NAMALWA (cell line): ENCODE measurements at regions not wholly inside any gene's neighbourhood (a gene's known extent, or its start where the extent isn't known, plus 50 kb on each side); places are given as distances from the start of the nearest gene placed in this dataset.
A peak's percentile ranks its signal among the peaks of the same experiment; 100 is the strongest.
"Not testable (repeated sequence)": the region's sequence is repeated elsewhere in the genome, so short reads cannot be mapped to it uniquely, and the experiment has no call there.

Experiments used
- DNase-seq: peaks from one replicate; pipeline ENCODE4 v3.0.0-alpha.2; 2015; ENCODE audit warnings: low spot score

DNA sequence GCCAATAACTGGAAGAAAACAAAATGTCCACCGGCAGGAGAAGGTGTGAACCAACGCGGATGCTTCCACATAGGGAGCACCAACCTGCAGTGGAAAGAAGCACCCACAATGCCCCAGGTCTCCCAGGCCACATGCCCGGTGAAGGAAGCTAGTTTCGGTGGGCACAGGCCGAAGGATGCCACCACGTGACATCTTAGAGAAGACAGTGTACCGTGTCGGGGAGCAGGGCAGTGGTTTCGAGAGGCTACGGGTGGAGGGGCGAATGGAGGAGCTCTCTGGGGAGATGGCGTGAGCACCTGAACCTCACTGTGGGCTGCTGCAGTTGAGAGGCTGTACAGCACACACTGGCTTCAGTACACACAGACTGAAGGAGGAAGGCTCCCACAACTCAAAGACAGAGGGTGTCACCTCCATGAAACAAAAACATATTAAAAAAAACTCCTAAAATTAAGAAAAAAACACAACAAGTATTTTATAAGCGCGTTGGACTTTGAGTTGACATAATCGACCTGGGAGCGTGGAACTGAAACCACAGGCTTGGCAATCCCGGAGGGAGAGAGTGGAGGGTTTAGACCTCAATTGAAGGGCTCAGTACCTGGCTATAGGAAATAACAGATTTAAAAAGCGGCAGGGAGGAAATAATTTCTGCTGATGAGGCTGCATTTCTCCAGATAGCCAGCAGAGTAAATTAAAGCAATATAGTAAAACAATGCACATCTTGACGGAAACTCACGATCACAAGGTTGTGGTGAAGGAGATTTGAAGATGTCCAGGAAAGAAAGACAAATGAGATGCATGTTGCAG, 160.1 kb downstream of the RTP5 start:
- DNase-seq, result peak; percentile 20

DNA sequence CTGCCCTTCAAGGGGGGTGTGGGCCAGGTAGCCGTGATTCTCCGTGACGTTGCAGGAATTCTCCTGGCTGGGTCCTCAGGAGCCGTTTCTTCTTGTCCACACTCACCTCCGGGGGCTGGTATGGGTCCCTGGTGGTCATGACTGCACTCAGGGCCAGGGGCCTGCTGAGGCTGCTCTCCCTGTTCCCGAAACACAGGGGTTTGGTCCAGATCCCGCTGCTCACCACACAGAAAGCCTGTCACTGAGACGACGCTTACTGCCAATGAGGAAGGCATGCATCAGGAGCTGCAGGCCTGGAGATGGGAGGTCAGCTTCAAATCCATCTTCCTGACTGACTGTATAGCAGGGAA, 160.7 kb downstream of the RTP5 start:
- no peak for DNase-seq

DNA sequence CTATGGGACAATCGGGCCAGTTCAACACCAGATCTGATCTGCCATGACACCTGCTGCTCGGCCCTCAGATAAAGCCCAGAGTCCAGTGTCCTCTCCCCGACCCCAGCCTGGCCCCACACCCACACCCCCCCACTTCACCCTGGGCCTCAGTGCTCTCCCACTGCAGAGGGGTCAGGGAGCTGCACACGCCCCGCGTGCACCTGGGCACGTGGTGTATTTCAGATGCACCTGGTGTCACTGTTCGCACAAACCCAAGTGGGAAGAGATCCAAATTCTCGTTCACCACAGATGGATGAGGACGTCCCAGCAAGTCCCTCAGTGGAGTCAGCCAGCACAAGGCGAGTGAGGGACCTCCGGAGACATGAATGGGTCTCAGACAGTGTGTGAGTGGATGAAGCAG, 161.3 kb downstream of the RTP5 start:
- DNase-seq, result no peak

DNA sequence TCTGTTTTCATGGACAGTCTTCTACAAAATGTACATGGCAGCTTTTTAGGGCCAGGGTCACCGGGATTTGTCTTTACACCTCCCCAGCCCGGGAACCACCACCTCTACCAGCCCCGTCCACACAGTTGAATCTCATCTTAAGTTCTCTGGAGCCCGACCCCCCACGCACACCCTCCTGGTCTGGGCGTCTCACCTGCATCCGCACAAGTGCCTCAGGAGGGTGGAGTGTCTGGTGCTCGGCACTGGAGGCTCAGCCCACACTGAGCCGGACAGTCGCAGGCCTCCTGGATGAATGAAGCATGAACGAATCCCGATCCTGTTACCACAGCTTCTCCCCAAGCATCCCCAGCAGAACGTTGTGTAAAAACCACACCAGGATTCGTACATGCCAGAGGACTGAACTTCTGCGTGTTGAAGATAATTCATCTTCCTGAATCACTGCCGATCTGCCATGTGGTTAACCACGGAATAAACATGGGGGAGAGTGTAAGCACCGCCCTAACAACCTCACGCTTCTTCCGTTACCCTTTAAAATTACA, 162.0 kb downstream of the RTP5 start:
- no peak for DNase-seq

DNA sequence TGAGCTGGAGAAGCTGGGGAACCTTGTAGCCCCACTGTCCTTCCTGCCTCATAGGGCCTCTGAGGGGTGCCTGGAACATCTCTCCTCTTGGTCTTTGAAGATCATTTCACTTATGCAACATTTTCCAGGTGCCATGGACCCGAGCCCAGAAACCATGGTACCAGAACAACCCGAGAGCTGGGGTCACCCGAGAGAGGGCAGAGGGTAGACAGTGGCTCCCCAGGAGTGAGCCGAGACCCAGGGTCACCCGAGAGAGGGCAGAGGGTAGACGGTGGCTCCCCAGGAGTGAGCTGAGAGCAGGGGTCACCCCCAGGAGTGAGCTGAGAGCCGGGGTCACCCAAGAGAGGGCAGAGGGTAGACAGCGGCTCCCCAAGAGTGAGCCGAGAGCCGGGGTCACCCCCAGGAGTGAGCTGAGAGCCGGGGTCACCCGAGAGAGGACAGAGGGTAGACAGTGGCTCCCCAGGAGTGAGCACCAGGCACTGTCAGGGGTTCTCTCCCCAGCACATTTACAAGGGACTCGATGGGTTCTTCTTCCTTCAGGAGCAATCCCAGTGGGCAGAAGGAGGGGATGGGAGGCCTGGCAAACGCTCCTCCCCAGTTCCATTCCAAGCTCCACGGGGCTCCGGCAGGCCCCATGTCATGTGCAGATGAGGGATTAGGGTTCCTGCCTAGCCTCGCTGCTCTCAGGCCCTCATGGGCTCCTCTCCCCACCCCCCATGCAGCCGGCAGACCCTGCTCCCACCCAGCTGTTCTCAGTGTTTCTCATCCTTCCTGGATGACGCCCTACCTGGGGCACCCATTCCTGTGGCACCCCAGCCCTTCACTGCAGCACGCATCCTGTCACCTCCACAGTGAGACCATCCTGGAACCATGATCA, 163.5 kb downstream of the RTP5 start:
- DNase-seq, result no peak

DNA sequence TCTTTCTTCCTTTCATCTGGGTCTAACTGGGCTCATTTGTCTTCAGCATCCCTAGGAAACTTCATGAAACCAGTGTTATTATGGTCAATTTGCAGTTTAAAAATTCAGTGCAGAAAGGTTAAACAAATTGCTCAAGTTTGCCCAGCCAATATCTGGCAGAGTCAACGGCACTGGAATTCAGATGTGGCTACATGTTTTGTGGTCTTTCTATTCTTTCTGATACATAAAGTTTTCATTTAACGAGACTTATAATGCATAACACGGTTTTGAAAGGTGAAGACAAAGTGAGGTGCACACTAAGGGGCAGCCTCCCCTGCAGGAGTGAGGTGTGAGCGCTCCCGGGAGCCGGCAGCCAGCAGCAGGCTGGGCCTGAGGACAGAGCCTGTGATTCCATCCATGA, 164.6 kb downstream of the RTP5 start:
- no peak for DNase-seq

DNA sequence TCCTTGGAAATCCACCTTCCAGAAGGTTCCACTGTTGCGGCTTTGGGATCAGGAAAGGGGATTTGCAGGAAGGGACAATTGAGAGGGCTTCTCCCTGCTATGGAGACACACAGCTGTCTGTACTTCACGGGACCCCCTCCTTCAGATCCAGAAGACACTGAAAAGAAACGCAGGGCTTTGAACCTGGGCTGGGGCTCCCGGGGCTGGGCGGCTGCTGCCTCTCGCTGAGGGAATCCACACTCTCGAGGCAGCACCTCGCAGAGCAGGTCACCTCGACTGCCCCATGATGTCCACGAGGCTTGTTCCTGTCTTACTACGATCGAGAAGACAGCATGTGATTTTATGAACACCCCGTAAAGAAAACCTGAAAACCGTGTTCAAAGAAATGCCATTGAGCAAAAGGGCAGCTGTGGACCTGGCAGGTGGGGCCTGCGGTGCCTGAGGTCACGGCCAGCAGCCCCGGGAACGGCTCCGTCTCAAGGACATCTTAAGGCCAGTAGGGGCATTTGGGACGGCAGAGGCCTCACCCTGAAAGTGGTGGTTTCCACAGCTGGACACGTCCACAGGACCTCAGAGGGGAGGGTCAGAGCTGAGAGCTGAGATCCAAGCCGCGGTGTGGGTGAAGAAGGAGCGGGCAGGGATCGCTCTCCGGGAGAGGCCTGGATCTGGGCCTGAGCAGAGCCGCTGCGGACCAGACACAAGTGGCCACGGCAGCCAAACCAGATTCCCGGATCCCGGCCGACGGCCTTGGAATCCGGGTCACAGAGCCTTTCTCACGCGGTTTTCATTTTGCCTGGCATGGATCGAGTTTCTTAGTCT, 165.7 kb downstream of the RTP5 start:
- no peak for DNase-seq

DNA sequence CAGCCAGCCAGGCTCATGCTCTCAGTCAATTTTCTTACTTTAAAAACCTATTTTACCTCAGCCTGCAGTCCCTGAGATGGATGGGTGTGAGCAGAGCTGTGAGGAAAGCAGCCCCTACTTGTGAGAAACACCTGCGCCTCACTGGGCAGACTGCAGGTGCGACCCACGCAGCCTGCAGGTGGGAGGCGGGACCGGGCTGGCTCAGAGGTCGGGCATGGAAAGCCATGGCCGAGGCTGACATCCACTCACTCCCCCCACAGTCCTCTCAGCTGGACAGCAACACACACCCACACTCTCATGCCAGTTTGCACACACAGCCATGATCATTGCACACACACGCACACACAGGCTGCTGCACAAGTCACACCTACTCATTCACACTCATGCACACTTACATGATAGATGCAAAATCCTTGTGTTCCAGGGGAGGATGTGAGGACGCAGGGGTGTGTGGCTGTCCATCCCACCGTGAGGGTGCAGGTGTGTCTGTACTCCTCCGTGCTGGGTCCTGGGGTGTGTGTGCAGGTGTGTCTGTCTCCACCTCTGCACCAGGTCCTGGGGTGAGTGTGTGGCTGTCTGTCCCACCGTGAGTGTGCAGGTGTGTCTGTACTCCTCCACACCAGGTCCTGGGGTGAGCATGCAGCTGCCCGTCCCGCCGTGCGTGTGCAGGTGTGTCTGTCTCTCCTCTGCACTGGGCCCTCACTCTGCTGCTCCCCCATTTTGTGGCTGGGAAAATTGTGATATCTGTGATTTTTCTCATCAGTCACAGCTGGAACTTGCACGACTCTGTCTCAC, 166.5 kb downstream of the RTP5 start:
- DNase-seq, result no peak

DNA sequence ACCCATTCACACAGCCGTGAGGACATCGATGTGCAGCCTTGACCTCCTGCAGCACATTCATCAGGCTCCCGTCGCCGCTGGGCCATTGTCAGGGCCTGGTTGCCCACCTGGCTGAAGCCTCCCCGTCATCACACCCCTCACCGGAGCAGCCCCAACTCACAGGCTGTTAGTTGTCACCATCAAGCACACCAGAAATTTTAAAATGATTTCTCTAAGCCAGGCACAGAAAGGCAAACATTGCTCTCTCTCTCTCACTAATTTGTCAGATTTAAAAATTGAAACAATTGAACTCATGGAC, 167.1 kb downstream of the RTP5 start:
- no peak for DNase-seq

DNA sequence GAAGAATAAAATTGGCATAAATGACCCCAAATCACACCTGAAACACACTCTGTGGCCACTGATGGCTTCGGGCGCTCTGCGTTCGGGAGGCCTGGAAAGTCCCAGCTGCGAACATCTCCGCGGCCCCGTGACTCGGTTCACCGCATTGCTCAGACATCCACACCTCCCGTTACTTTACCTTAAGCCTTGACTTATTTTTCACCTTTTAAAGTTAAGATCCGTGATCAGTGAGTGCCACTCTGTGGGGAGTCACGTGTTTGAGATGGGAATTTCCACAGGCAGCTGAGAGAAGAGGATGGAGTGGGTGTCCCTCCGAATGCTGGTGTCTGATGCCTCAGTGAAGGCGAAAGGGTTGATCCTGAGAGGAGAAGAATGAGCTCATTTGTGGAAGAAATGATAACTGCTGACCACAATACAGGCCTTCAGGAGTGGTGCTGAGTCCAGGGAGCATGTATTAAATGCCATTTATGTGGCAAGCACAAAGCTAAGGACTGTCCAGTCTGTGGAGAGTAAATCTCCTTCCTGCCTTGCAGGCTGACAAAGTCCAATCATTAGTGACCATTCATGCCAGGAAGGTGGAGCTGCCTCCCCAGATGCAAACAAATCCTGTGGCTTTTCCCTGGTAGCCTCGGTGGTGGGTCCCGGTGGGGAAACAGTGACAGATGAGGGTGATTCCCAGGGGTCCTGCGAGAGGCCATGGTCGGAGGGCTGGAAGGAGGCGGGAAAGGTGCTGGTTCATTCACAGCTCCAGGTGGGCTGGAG, 168.8 kb downstream of the RTP5 start:
- DNase-seq, result no peak

DNA sequence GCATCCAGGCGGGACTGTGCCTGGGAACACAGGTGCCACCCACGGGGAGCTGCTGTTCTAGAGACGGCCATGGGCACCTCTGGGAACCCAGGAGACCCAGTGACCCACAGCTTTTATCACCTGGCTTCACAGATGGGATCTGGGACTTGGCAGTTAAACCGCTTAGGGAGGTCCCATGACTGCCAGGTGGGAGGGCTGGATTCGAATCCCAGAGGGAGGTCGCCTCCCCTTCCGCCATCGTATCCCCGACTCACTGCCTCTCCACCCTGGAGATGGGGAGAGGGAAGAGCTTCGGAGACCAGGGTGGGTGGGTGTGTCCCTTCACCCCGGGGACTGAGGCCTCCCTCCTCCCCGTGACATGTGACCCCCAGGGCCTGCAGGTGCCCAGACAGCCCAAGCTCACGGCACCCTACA, 169.4 kb downstream of the RTP5 start:
- no peak for DNase-seq

DNA sequence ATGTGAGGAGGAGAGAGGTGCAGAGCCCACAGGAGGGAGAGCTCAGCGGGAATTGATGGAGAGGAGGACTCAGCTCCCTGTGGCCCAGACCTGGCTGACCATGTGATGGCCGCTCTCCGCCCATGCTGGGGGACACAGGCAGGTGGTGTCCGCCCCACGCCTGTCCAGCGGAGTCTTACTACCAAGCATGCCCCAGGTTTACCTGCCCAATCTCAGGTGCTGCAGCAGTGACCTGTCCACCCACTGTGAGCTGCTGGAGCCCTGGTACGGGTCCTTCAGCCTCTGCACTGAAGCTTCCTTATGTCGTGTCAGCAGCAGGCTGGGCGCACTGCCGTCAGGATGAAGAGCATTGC, 170.8 kb downstream of the RTP5 start:
- DNase-seq, result no peak

DNA sequence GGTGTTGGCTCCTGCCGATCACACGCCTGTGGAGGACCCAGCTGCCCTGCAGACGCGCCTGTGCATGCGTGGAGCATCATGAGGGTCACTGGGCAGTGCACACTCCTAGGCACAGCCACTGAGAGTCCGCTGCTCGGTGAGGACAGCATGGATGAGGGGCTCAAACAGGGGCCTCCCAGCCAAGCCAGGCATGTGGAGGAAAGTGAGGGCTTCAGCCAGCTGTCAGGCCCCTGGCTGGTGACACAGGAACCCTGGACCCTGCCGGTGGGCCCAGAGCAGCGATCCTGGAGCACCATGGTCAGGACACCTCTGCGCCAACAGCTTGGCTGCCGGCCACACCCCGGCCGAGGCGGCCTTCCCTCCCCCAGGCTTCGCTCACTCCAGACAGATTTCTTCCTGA, 171.2 kb downstream of the RTP5 start:
- DNase-seq, result no peak

DNA sequence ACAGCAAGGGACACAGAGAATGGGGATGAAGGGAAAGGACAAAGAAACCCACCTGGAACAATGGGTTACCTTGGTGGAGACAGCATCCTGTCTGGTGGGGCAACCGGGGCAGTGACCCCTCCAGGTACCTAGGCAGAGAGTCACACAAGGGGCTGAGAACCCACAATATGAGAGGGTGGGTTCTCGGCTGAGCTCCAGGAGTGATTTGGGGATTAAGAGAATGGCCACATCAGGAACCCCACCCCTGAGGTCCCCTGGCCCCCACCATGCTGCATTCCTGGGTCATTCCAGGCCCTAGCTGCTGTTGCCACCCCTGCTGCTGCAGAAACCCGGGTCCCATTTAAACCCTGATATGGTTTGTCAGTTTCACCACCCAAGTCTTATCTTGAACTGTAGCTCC, 172.3 kb downstream of the RTP5 start:
- DNase-seq, result no peak

DNA sequence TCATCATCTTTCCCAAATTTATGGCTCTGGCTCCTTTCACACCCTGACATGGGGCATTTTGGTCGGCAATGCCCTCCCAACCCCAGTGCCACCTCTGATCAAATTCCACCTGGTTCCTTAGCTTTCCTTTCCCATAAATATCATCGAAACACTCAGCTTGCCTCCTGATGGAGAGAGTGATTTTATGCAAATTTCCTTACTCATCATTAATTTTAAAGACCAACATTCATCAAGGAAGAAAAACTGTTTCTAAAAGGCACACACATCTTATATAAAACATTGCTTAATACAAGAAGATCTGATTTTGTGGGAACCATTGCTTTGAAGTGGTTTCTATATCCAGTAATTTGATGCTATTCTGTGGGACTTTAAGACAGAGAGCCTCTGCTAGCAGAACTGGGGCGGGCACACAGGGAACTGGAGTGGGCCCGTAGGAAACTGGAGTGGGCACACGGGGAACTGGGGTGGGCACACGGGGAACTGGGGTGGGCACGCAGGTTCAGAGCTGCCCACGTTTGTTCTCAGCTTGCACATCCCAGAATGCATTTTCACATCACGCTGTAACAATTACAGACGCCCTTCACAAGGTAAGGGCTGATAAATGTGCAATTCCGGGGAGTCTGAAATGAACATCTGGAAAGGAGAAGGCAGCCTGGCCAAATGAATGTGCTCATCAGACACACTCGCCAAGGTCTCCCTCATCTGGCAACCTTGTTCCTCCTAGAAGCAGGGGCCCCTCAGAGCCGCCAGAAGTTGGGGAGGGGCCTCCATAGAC, 174.2 kb downstream of the RTP5 start:
- DNase-seq, result no peak

DNA sequence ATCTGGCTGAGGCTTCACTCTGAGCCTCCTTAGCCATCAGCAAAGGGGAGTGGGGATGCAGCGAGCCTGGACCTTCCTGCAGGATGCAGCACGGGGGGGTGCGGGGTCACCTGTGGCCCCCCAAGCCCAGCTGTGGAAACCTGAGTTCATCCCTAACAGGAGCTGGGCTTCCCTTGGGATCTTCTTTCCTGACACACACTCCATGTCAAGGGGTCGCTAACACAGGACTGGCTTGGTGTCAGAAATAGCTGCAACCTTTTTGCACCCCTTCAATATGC, 174.7 kb downstream of the RTP5 start:
- no peak for DNase-seq

DNA sequence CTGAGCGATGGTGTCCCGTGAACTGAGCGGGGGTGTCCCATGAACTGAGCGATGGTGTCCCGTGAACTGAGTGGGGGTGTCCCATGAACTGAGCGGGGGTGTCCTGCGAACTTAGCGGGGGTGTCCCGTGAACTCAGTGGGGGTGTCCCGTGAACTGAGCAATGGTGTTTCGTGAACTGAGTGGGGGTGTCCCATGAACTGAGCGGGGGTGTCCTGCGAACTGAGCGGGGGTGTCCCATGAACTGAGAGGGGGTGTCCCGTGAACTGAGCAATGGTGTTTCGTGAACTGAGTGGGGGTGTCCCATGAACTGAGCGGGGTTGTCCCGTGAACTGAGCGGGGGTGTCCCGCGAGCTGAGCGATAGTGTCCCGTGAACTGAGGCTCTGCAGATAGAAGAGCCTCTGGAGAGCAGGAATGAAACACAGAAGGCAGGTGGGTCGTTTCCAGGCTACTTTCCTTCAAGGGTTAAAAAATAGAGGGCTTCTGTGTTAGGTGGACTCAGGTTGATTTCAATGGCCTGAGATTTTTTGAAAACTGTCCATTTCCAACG, 176.1 kb downstream of the RTP5 start:
- not testable (repeated sequence) for DNase-seq

DNA sequence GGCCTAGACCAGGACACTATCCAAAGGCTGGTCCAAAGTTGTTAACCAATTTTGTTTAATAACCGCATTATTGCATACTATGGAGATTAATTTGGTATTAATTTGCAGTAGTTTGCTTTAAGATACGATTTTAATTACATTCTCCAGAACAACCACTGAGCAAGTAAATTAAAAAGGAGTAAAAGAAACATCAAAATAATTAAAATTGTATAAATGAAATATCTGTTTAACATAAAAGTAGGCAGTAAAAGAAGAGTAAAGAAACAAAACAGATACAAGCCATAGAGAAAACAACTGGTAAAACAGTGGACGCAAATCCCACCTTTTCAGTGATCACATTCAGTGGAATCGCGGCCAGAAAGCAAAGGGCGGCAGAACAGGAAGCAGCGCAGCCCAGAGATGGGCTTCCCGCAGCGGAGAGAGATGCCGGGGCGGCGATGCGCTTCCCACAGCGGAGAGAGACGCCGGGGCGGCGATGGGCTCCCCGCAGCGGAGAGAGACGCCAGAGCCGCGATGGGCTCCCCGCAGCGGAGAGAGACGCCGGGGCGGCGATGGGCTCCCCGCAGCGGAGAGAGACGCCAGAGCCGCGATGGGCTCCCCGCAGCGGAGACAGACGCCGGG, 176.8 kb downstream of the RTP5 start:
- DNase-seq, result no peak

DNA sequence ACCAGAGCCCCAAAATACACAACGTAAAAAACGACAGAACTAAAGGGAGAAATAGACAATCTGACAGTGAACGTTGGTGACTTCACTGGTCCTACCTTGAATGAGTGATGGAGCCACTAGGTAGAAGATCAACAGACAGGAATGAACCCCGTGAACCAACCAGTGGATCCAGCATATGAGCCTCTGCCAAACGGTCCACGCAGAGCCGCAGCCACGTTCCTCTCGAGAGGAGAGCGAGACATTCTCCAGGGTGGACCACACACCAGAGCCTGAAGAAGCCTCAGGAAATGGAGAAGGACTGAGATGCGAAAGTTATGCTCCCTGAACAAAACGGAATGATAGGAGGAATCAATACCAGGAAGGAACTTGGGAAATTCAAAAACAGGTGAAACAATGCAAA, 178.4 kb downstream of the RTP5 start:
- DNase-seq, result no peak

DNA sequence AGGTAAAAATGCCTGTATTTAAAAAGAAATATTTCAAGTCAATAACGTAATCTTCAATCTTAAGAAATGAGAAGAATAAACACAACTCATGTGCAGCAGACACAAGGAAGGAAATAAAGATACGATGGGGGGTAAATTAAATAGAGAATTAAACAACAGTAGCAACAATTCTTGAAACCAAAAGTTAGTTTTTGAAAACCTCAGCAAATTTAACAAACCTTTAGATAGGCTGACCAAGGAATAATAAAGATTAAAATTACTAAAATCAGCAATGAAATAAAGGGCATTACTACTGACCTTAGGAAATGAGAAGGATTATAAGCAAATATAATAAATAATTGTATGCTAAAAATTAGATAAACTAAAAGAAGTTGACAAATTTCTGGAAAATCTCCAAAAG, 178.9 kb downstream of the RTP5 start:
- DNase-seq, result no peak
